NCI-H345 treated with DMSO at 0.1 percent for 48 hours (cell line): ENCODE measurements at regions not wholly inside any gene's neighbourhood (a gene's known extent, or its start where the extent isn't known, plus 50 kb on each side); places are given as distances from the start of the nearest gene placed in this dataset.

ENCODE experiments used
- DNase-seq: peaks from one replicate; lab custom pipeline; 2025; ENCODE audit not compliant: unreplicated experiment; lab: John Stamatoyannopoulos, UW

GRCh38 chr14:34072401-34072800 is 121.5 kb upstream of the EGLN3 start:
- DNase-seq: no peak

GRCh38 chr14:34070917-34071407 is 120.1 kb upstream of the EGLN3 start:
- no peak for DNase-seq

GRCh38 chr14:34069854-34070582 is 119.1 kb upstream of the EGLN3 start:
- DNase-seq: no peak

- no peak for DNase-seq
Measured at GRCh38 chr14:34067587-34067986, 116.7 kb upstream of the EGLN3 start.

- no peak for DNase-seq
Measured at GRCh38 chr14:34065690-34066391, 115.0 kb upstream of the EGLN3 start.

- DNase-seq: no peak
Measured at GRCh38 chr14:34065236-34065635, 114.4 kb upstream of the EGLN3 start.

GRCh38 chr14:34064349-34064748 is 113.5 kb upstream of the EGLN3 start:
- DNase-seq: no peak

- no peak for DNase-seq
Measured at GRCh38 chr14:34063470-34064164, 112.7 kb upstream of the EGLN3 start.

GRCh38 chr14:34063042-34063441 is 112.2 kb upstream of the EGLN3 start:
- no peak for DNase-seq

GRCh38 chr14:34062353-34062973 is 111.6 kb upstream of the EGLN3 start:
- no peak for DNase-seq

- DNase-seq: no peak
Measured at GRCh38 chr14:34060651-34060999, 109.8 kb upstream of the EGLN3 start.

- DNase-seq: peak; percentile 41
Measured at GRCh38 chr14:34059925-34060650, 109.2 kb upstream of the EGLN3 start.

GRCh38 chr14:34059037-34059924 is 108.4 kb upstream of the EGLN3 start:
- no peak for DNase-seq

- no peak for DNase-seq
Measured at GRCh38 chr14:34058510-34058909, 107.6 kb upstream of the EGLN3 start.

GRCh38 chr14:34056046-34056445 is 105.2 kb upstream of the EGLN3 start:
- DNase-seq: no peak

- no peak for DNase-seq
Measured at GRCh38 chr14:34055157-34055950, 104.5 kb upstream of the EGLN3 start.

- DNase-seq: no peak
Measured at GRCh38 chr14:34053666-34054065, 102.8 kb upstream of the EGLN3 start.

GRCh38 chr14:34052658-34053014 is 101.8 kb upstream of the EGLN3 start:
- no peak for DNase-seq

- no peak for DNase-seq
Measured at GRCh38 chr14:34051966-34052657, 101.2 kb upstream of the EGLN3 start.
